Choroid plexus epithelial cell (primary cell): ENCODE measurements at regions not wholly inside any gene's neighbourhood (a gene's known extent, or its start where the extent isn't known, plus 50 kb on each side); places are given as distances from the start of the nearest gene placed in this dataset.

Experiments
- DNase-seq: peaks from one replicate; pipeline ENCODE4 v3.0.0-alpha.2; 2010; ENCODE audit warnings: low read depth
- H3K4me3 ChIP-seq: 2 replicates; pipeline ENCODE4 v1.5.1; 2011; ENCODE audit warnings: low read depth, mild to moderate bottlenecking, control low read depth, low read length, moderate library complexity
- TF ChIP-seq, protein P1 (sequence below): conservative IDR thresholded peaks from 2 replicates; pipeline ENCODE4 v1.5.1; 2011; ENCODE audit warnings: low read depth, mild to moderate bottlenecking, control low read depth, inconsistent platforms, low read length, moderate library complexity

- peak; percentile 66 for DNase-seq
- TF ChIP-seq, protein P1, sequence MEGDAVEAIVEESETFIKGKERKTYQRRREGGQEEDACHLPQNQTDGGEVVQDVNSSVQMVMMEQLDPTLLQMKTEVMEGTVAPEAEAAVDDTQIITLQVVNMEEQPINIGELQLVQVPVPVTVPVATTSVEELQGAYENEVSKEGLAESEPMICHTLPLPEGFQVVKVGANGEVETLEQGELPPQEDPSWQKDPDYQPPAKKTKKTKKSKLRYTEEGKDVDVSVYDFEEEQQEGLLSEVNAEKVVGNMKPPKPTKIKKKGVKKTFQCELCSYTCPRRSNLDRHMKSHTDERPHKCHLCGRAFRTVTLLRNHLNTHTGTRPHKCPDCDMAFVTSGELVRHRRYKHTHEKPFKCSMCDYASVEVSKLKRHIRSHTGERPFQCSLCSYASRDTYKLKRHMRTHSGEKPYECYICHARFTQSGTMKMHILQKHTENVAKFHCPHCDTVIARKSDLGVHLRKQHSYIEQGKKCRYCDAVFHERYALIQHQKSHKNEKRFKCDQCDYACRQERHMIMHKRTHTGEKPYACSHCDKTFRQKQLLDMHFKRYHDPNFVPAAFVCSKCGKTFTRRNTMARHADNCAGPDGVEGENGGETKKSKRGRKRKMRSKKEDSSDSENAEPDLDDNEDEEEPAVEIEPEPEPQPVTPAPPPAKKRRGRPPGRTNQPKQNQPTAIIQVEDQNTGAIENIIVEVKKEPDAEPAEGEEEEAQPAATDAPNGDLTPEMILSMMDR = no peak
- H3K4me3 ChIP-seq = peak overlapping the region; percentile 27
These were observed 157.4 kb downstream of the GLI2 start for GRCh38 chr2:120892967-120893667.

DNA sequence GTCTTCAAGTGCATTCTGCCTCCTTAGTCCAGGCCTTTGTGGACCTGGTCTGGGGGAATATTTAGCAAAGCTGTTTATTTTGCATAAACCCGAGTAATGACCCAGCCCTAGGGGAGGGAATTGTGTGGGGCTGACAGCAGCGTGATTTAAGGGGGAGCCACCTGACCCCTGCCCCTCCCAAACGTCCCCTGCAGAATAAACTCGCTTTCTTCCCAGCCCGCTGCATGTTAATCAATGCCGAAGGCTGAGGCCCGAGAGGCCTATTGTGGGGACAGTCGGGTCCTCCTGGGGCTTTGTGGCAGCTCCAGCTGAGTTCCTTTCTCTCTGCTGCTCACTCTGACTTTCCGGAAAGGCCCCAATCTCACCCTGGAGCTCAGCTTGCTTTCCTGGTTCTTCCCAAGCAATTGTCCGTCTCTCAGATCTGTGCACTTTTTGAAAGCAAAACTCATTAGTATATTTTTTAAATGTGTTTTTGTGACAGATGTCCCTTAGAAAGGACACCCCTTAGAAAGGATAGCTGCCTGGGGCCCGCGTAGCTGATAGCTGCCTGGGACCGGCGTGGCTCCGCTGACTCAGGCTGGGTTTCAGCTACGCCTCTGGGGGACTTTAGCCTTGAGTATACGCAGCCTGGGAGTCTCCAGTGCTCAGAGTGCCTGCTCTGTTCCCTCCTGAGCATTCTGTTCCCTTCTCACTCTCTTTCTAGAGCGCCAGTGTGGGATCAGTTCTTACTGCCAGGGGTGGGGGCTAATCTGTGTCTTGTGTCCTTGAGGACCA is 158.3 kb downstream of the GLI2 start:
- H3K4me3 ChIP-seq = no peak overlapping the region
- no peak for DNase-seq
- TF ChIP-seq, protein P1 = no peak

DNA sequence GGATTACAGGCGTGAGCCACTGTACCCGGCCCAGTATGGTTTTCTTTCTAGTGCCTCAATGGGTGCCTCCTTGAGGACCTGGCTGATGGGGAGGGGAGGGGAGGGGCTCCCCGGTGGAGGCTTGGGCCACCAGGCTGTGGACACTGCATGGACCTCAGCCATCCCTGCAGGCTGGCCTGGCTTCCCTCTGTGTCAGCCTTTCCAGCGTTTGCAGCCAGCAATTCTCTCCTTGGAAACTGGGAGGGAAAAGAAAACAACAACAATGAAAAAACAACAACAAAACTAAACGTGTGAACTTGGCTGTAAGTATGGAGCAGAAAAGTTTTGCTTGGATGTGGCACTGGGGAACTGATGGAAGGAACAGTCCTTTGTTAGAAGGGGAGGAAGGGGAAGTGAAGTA is 159.3 kb downstream of the GLI2 start:
- no peak overlapping the region for H3K4me3 ChIP-seq
- no peak for DNase-seq
- TF ChIP-seq, protein P1 = no peak

GRCh38 chr2:120896126-120896525 is 160.5 kb downstream of the GLI2 start:
- no peak overlapping the region for H3K4me3 ChIP-seq
- no peak for DNase-seq
- TF ChIP-seq, protein P1 = no peak

DNA sequence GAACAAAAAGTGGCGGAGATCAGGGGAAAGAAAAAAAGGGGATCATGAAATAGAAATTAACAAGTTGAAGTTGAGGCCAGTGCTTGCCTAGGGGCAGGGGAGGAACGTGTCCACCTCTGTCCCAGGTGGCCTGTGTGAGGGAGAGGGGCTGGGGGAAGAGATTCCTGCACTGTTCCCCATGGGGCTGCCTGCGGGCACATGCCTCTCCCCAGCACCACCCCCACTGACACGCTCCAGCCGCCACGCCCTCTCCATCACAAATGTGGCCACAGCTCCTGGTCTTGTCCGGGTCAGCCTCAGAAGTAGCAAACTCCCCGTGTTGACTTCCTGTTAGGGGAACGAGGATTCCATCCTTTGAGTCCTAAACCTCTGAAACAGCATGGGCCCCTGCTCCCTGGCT is 161.2 kb downstream of the GLI2 start:
- TF ChIP-seq, protein P1 = no peak
- DNase-seq = no peak
- no peak overlapping the region for H3K4me3 ChIP-seq

GRCh38 chr2:120897399-120897798 is 161.7 kb downstream of the GLI2 start:
- no peak overlapping the region for H3K4me3 ChIP-seq
- TF ChIP-seq, protein P1 = no peak
- no peak for DNase-seq
